ENCODE measurements at regions not wholly inside any gene's neighbourhood (a gene's known extent, or its start where the extent isn't known, plus 50 kb on each side); places are given as distances from the start of the nearest gene placed in this dataset.

DNA sequence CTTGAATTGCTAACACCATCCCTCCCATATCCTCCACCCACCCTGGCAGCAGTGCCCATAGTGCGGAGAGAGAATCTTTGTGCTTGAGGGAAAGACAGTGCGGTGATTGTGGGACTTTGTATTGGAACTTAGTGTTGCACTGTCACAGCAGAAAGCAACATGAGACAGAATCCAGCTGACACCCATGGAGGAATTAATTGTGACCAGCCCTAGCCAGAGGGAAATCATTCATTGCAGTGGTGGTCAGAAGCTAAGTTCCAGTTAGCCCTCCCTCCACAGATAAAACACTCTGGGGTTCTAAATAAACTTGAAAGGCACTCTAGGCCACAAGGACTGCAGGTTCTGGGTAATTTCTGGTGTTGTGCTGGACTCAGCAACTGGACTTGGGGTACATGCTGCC is 1002.6 kb downstream of the TMTC2 start:
- TF ChIP-seq, protein P1, sequence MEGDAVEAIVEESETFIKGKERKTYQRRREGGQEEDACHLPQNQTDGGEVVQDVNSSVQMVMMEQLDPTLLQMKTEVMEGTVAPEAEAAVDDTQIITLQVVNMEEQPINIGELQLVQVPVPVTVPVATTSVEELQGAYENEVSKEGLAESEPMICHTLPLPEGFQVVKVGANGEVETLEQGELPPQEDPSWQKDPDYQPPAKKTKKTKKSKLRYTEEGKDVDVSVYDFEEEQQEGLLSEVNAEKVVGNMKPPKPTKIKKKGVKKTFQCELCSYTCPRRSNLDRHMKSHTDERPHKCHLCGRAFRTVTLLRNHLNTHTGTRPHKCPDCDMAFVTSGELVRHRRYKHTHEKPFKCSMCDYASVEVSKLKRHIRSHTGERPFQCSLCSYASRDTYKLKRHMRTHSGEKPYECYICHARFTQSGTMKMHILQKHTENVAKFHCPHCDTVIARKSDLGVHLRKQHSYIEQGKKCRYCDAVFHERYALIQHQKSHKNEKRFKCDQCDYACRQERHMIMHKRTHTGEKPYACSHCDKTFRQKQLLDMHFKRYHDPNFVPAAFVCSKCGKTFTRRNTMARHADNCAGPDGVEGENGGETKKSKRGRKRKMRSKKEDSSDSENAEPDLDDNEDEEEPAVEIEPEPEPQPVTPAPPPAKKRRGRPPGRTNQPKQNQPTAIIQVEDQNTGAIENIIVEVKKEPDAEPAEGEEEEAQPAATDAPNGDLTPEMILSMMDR (IDR thresholded peaks at IDR 0.05; ENCODE audit: insufficient read depth, low read depth, low read length): no peak
- TF ChIP-seq EZH2 (IDR thresholded peaks at IDR 0.05; ENCODE audit: insufficient read depth, low read length): no peak

All from astrocyte (in vitro differentiated cells and primary cell).